ENCODE measurements at regions not wholly inside any gene's neighbourhood (a gene's known extent, or its start where the extent isn't known, plus 50 kb on each side); places are given as distances from the start of the nearest gene placed in this dataset.
"Not testable (repeated sequence)": the region's sequence is repeated elsewhere in the genome, so short reads cannot be mapped to it uniquely, and the experiment has no call there.

- DNase-seq (ENCODE audit: extremely low read depth, low read depth), result no peak
Measured at GRCh38 chr2:116915673-116916072, 898.8 kb upstream of the DDX18 start.

DNA sequence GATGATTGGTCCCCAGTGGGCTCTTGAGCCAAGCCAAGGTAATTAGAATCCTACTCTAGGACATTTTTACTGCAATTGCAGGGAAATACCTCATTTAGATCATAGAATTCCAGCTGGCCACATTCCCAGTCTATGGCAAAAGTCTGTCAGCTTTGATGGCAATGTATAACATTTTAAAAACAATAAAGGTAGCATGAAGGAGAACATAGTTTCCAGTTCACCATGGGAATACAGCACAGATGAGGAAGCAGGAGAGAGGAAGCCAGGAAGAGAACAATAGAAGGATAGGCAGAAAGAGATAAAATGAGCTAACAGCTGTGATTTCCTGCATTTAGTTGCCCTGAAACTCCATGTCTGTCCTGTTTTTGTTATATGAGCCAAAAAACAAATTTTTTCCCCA lies 897.3 kb upstream of the DDX18 start:
- no peak for DNase-seq (ENCODE audit: extremely low read depth, low read depth)

DNA sequence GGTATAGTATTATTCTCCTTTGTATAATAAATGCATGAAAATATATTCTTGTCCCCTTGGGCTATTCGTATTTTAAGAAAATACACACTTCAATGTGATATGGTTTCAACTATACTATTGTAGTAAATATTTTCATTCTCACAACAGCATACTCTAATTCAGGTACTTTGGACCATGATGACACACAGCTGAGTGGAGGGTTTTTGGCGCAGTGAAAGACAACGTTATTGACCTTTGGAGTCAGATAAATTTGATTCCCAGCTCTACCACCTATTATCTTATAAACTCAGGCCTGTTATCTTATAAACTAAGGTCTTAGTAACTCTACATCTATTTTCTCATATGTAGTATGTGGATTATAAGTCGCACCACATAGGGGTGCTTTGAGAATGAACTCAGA lies 895.9 kb upstream of the DDX18 start:
- DNase-seq (ENCODE audit: extremely low read depth, low read depth), result no peak

DNA sequence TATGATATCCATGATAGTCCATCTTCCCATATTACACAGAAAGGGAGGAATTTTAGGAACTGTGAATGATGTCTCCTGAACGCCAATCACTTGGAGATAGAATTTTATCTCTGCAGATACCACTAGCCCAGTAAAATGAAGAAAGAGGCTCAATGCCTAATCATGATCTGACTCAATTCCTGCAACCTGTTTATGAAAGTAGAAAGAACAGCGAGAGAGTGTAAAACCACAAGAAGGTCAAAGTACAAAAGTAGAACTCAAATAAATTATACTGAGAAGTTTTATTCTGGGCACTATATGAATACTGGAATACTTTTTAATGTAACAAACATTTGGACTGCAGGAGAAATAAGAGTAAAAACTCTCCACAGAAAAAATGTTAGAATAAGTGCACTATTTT lies 892.1 kb upstream of the DDX18 start:
- no peak for DNase-seq (ENCODE audit: extremely low read depth, low read depth)

DNA sequence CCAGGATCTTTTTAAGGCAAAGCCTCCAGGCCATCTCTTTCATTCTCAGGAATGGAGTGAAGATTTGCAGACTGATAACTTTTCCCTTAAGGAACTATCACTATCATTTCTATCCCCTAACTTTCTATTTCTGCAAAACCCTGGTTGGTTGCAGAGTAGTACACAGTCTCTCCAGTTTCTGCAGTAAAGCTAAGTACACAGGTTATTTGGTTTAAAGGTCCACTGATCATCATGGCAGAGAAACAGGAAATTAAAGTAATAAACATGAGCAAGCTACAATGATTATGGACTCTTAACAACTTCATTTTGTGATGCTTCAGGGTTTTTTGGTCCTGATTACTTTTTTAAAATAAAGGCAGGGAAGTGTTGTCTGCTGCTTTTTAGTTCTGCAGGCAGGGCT lies 890.0 kb upstream of the DDX18 start:
- no peak for DNase-seq (ENCODE audit: extremely low read depth, low read depth)

DNA sequence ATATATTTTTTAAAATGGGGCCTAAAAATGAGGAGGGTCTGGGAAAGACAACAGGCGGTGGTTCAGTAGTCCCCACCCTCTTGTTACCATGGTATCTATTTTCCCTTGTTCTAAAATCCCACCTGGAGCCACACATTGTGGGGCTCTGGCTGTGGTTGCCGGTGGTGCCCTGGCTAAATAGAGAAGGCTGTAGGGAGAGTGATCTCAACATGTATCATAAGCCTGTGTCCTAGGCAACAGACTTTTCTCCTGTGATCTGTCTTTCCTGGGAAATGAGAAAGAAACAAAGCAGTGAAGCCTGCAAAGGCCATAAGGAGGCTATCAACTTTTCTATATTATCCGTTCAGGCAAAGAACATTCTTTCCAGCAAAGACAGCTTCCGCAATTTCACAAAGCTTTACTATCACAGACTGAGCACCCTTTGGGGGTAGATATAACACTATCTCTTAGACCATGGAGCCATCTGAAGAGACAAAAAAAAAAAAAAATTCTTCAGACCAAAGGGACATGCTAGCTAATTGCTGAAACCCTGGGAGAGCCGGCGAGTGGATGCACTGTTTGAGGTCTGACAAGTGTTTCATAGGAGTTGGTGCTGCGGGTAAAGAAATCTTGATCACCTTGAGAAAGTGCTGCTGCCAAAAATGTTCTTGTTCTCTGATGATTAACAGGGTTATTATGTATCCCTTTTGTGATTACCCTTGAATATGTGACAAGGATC lies 879.2 kb upstream of the DDX18 start:
- DNase-seq (ENCODE audit: extremely low read depth, low read depth), result no peak

GRCh38 chr2:116948258-116948657 lies 866.2 kb upstream of the DDX18 start:
- DNase-seq (ENCODE audit: extremely low read depth, low read depth), result no peak

GRCh38 chr2:116949249-116949648 lies 865.2 kb upstream of the DDX18 start:
- DNase-seq (ENCODE audit: extremely low read depth, low read depth), result no peak

GRCh38 chr2:116952254-116952653 lies 862.2 kb upstream of the DDX18 start:
- DNase-seq (ENCODE audit: extremely low read depth, low read depth), result no peak

GRCh38 chr2:116955646-116956045 lies 858.8 kb upstream of the DDX18 start:
- DNase-seq (ENCODE audit: extremely low read depth, low read depth), result no peak

GRCh38 chr2:116975608-116976007 lies 838.9 kb upstream of the DDX18 start:
- no peak for DNase-seq (ENCODE audit: extremely low read depth, low read depth)

- DNase-seq (ENCODE audit: extremely low read depth, low read depth), result no peak
Measured at GRCh38 chr2:116979916-116980764, 834.4 kb upstream of the DDX18 start.

DNA sequence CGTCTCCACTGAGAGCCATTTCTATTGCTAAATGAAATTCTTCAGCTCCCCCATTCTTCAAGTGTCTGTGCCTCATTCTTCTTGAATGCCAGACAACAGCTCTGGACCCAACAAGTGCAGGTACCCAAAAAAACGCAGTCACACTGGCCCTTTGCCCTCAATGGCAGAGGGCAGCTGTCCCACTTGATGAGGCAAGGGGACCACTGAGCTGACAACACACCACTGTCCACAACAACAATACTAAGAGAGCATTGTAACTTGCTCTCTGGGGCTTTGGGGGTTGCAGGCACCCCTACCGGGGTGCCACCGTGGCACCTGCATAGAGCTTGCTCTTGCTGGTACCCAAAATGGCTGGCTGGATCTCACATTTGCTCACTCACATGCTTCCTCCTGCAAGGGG lies 827.0 kb upstream of the DDX18 start:
- DNase-seq (ENCODE audit: extremely low read depth, low read depth), result no peak

DNA sequence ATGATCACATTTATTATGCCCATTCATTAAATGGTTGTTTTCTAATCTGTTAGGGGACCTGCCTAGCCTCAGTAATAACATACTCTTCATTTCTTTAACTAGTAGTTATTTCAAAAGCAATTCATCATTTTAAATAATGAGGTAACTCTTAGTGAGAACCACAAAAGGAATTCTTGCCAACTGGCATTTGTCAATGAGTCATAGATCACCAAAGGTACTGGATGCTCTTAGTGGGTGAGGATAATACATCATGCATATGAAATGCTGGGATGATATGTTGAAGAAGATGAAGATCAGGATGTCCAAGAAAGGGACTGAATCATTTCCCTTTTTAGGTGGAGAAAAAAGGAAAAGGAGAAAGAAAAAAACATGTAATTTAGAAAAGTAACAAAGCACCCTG lies 826.2 kb upstream of the DDX18 start:
- no peak for DNase-seq (ENCODE audit: extremely low read depth, low read depth)

GRCh38 chr2:117019357-117019756 lies 795.1 kb upstream of the DDX18 start:
- no peak for DNase-seq (ENCODE audit: extremely low read depth, low read depth)

DNA sequence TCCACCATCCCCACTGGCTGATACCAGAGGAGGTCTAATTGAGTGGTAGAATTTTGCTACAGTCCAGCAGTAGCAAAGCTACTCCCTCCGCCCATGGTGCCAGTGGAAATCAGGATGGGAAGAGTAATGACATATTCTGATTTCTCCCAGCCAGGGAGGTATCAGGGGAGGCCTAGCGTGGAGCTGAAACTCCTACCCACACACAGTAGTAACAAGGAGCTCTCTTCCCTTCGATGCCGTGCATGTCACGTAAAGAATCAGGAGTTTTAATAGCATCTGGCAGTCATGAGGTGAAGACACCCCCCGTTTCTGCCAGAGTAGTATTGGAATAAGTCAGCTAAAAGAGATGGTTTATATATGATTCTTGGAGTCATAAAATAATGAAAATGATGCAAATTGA lies 786.8 kb upstream of the DDX18 start:
- no peak for DNase-seq (ENCODE audit: extremely low read depth, low read depth)

DNA sequence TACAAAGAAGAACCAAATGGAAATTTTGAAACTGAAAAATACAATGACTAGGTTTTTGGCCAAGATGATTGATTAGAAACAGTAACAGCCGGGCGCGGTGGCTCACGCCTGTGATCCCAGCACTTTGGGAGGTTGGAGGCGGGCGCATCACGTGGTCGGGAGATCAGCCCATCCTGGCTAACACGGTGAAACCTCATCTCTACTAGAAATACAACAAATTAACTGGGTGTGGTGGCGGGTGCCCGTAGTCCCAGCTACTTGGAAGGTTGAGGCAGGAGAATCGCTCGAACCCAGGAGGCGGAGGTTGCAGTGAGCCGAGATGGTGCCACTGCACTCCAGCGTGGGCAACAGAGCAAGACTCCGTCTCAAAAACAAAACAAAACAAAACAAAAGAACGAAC lies 785.8 kb upstream of the DDX18 start:
- DNase-seq (ENCODE audit: extremely low read depth, low read depth), result not testable (repeated sequence)

DNA sequence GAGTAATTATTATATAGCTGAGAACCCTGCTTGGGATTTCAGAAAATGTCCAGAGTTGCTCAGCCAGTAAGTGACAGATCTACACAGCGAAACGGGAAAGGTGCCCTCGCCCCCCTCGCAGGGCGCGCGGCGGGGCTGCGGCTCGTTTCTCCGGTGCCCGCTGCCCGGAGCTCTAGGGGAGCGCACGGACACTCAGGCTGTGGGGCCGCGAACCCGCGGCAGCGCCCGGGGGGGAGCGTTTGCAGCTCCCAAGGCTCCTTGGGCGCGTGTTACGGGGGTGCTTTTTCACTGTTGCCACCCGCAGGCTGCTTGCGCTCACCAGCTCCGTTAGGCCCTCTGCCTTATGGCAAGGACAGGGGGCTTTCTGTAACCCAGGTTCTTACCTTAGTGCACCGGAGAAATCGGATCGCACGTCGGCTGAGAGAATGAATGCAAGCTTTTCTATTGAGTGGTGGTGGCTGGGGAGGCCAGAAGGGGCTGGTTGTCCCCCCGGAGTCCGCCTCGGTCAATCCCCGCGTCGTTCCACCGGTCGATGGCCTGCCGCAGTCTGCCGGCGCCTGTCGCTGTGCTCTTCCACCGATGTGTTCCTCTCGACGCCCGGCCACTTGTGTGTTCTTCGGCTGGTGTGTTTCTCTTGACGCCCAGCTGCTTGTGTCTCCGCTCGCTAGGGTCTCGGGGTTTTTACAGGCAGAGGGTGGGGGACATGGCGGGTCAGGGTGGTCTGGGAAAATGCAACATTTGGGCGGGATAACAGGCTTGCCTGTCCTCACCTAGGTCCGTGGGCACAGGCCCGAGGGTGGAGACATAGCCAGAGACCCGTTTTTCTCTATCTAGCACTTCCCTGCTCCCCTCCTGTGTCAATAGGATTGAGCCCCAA lies 758.8 kb upstream of the DDX18 start:
- DNase-seq (ENCODE audit: extremely low read depth, low read depth), result no peak

- DNase-seq (ENCODE audit: extremely low read depth, low read depth), result no peak
Measured at GRCh38 chr2:117056376-117056748, 758.1 kb upstream of the DDX18 start.

DNA sequence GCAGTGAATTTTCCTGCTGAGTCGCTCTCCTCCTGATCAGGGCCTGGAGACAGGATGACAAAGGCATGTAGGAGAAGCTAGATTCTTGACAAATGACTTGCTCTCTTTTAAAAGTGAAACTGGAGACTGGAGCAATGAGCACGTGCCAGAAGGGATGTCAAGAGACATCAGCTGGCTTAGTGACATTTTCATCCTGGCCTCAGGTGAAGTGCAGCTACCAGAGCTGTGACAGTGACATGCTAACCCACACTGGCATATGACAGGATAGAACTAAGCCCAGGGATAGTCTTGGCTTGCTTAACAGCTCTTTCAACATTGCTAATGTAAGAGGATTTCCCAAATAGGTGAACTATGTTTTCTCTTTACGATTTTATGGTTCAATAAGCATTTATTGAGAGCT lies 757.5 kb upstream of the DDX18 start:
- no peak for DNase-seq (ENCODE audit: extremely low read depth, low read depth)

GRCh38 chr2:117058366-117058765 lies 756.1 kb upstream of the DDX18 start:
- no peak for DNase-seq (ENCODE audit: extremely low read depth, low read depth)

All from NCI-H460 (cell line).